ENCODE measurements at regions not wholly inside any gene's neighbourhood (a gene's known extent, or its start where the extent isn't known, plus 50 kb on each side); places are given as distances from the start of the nearest gene placed in this dataset.

GRCh38 chr3:140748-141330, 55.7 kb upstream of the CHL1 start:
- DNase-seq, result no peak

Data from NCI-H146 (cell line).